GM12878 (cell line): ENCODE measurements at regions not wholly inside any gene's neighbourhood (a gene's known extent, or its start where the extent isn't known, plus 50 kb on each side); places are given as distances from the start of the nearest gene placed in this dataset.

Source experiments
- ATAC-seq: fragments of 200-7000 bp; cut with Tn5 transposase; 3 replicates; pipeline ENCODE4 v1.9.1; 2020; ENCODE audit warnings: mild to moderate bottlenecking, moderate library complexity
- BruUV-seq: library from RNA; stranded (reverse); fragments of 400-500 nt; replicated peaks from 2 replicates; lab custom pipeline; 2021; lab: Mats Ljungman, UMichigan
- CTCF ChIA-PET: fragments of 300-600 bp; sonication (Branson Sonifier 250); formaldehyde crosslinking; extraction: SDS; loops from one replicate; lab custom pipeline; 2021; ENCODE audit warnings: inconsistent platforms; lab: Yijun Ruan, JAX
- POLR2A ChIA-PET: fragments of 350-600 bp; formaldehyde crosslinking; extraction: SDS; loops from one replicate; lab custom pipeline; 2021; ENCODE audit warnings: inconsistent platforms; lab: Charles Lee
- RAD21 ChIA-PET: fragments of 300-600 bp; sonication (Branson Sonifier 250); formaldehyde crosslinking; loops from one replicate; lab custom pipeline; 2023; ENCODE audit warnings: antibody characterized with exemption; ENCODE audit not compliant: unreplicated experiment; lab: Charles Lee
- SMC1A ChIA-PET: fragments of 300-600 bp; sonication (Branson Sonifier 250); formaldehyde crosslinking; loops from one replicate; lab custom pipeline; 2023; ENCODE audit not compliant: unreplicated experiment, uncharacterized antibody; lab: Charles Lee
- DNase-seq: peaks from one replicate; pipeline ENCODE4 v3.0.0-alpha.2; 2011; ENCODE audit warnings: low read depth, low spot score
- FAIRE-seq: peaks from 3 replicates; lab custom pipeline; 2011; peaks lifted over from hg19 to GRCh38; lab: Jason Lieb, UNC
- H2AFZ ChIP-seq: 2 replicates; pipeline ENCODE4 v1.6.0; 2011; ENCODE audit warnings: low read depth, low read length, control low read depth; ENCODE audit not compliant: control insufficient read depth
- H3K27ac ChIP-seq: 2 replicates; pipeline ENCODE4 v1.5.1; 2011; ENCODE audit warnings: control low read depth; ENCODE audit not compliant: control insufficient read depth, insufficient read depth
- H3K27me3 ChIP-seq, 2 experiments: replicated peaks in 1 of 2; 2 replicates each; pipeline versions ENCODE4 v1.6.0 to v1.6.1; 2011; ENCODE audit warnings: low read length in 1 of 2; ENCODE audit not compliant: control insufficient read depth in 2 of 2, insufficient read depth in 2 of 2
- H3K36me3 ChIP-seq, 2 experiments: 2 replicates each; pipeline ENCODE4 v1.5.1; 2011; ENCODE audit warnings: low read length in 1 of 2; ENCODE audit not compliant: control insufficient read depth in 2 of 2, insufficient read depth in 2 of 2
- H3K4me1 ChIP-seq: 2 replicates; pipeline ENCODE4 v1.6.1; 2011; ENCODE audit warnings: mild to moderate bottlenecking, low read length, moderate library complexity, mixed read lengths; ENCODE audit not compliant: control insufficient read depth, insufficient read depth
- H3K4me2 ChIP-seq: 2 replicates; pipeline ENCODE4 v1.6.0; 2011; ENCODE audit warnings: control low read depth; ENCODE audit not compliant: control insufficient read depth, insufficient read depth
- H3K4me3 ChIP-seq: fragments of 200-600 bp; sonication (generic); 2 replicates; pipeline ENCODE4 v1.5.1; 2016
- H3K79me2 ChIP-seq: 2 replicates; pipeline ENCODE4 v1.6.0; 2011; ENCODE audit warnings: low read length; ENCODE audit not compliant: control insufficient read depth, insufficient read depth
- H3K9ac ChIP-seq: 2 replicates; pipeline ENCODE4 v1.8.0; 2011; ENCODE audit warnings: low read length, control low read depth, mixed read lengths; ENCODE audit not compliant: control insufficient read depth, insufficient read depth
- H3K9me3 ChIP-seq: replicated peaks from 3 replicates; pipeline ENCODE4 v1.5.1; 2011; ENCODE audit warnings: mild to moderate bottlenecking, low read length; ENCODE audit not compliant: control insufficient read depth, insufficient read depth
- H4K20me1 ChIP-seq: 2 replicates; pipeline ENCODE4 v1.6.0; 2011; ENCODE audit not compliant: control insufficient read depth, insufficient read depth
- BCL3 ChIP-seq: IDR thresholded peaks from 2 replicates; pipeline ENCODE4 v1.6.1; 2011; ENCODE audit warnings: borderline replicate concordance, low read depth, mild to moderate bottlenecking, moderate library complexity, low read length; ENCODE audit not compliant: insufficient read depth, poor library complexity, severe bottlenecking
- CREM ChIP-seq: IDR thresholded peaks from 2 replicates; pipeline ENCODE4 v1.6.1; 2014; ENCODE audit warnings: antibody characterized with exemption, low read depth
- FOS ChIP-seq: IDR thresholded peaks from 3 replicates; pipeline ENCODE4 v1.6.1; 2011; ENCODE audit warnings: borderline replicate concordance; ENCODE audit not compliant: insufficient read length; ENCODE audit errors: extremely low read depth
- MEF2A ChIP-seq: IDR thresholded peaks from 2 replicates; pipeline ENCODE4 v1.6.1; 2011; ENCODE audit warnings: low read depth, mild to moderate bottlenecking, low read length, moderate library complexity; ENCODE audit not compliant: insufficient read depth
- NFYA ChIP-seq: IDR thresholded peaks from 2 replicates; pipeline ENCODE4 v1.6.1; 2011; ENCODE audit warnings: low read depth, mild to moderate bottlenecking, low read length, improper control_type of control experiment, borderline replicate concordance
- PML ChIP-seq: IDR thresholded peaks from 2 replicates; pipeline ENCODE4 v1.6.1; 2012; ENCODE audit warnings: low read length, inconsistent platforms
- RFX5 ChIP-seq: IDR thresholded peaks from 2 replicates; pipeline ENCODE4 v1.6.1; 2011; ENCODE audit warnings: low read depth, low read length, improper control_type of control experiment
- TCF3 ChIP-seq: IDR thresholded peaks from 2 replicates; pipeline ENCODE4 v1.6.1; 2012; ENCODE audit warnings: low read depth, mild to moderate bottlenecking, low read length, borderline replicate concordance; ENCODE audit not compliant: insufficient read depth
- ZBED1 ChIP-seq: IDR thresholded peaks from 2 replicates; pipeline ENCODE4 v1.6.1; 2016; ENCODE audit warnings: borderline replicate concordance
- ZNF207 ChIP-seq: fragments of 450-650 bp; IDR thresholded peaks from 2 replicates; pipeline ENCODE4 v1.6.1; 2014; ENCODE audit warnings: antibody characterized with exemption, mild to moderate bottlenecking, borderline replicate concordance
- ZNF24 ChIP-seq: fragments of 450-650 bp; IDR thresholded peaks from 2 replicates; pipeline ENCODE4 v1.6.1; 2017; ENCODE audit warnings: antibody characterized with exemption, mild to moderate bottlenecking
- ZNF592 ChIP-seq: fragments of 450-650 bp; IDR thresholded peaks from 2 replicates; pipeline ENCODE4 v1.6.1; 2017; ENCODE audit warnings: mild to moderate bottlenecking, moderate library complexity
- ZZZ3 ChIP-seq: IDR thresholded peaks from 2 replicates; pipeline ENCODE4 v1.6.1; 2011; ENCODE audit warnings: low read depth; ENCODE audit not compliant: control insufficient read depth, insufficient read length
- in situ Hi-C: fragments of 300-500 bp; cut with MboI; formaldehyde crosslinking; loops from 9 replicates; pipeline ENCODE4 v1.14.3; 2018; ENCODE audit warnings: mixed read lengths
- intact Hi-C: fragments of 100-400 bp; cut with micrococcal nuclease; formaldehyde crosslinking; loops from one replicate; pipeline ENCODE4 v1.14.2; 2022; ENCODE audit not compliant: unreplicated experiment

- SMC1A ChIA-PET = no interaction called here
- Histone ChIP-seq H3K79me2 (no peaks in the 10 kb centered on the region), H4K20me1 (no peaks in the 10 kb centered on the region), H3K4me2 (no peak overlapping the region), H3K27ac (no peak overlapping the region), H3K4me3 (no peak overlapping the region), H3K9me3 (no peaks in the 10 kb centered on the region), H2AFZ (no peak overlapping the region), H3K36me3 (no peaks in the 10 kb centered on the region), H3K27me3 (no peaks in the 10 kb centered on the region), H3K4me1 (no peaks in the 10 kb centered on the region), H3K9ac (no peak overlapping the region)
- POLR2A ChIA-PET = no interaction called here
- FAIRE-seq (no peak), ATAC-seq (no peak), DNase-seq (no peak)
- CTCF ChIA-PET = interaction anchor here (1.2 kb wide), 1 partner anchor 9 kb away, joined by 5 read pairs; no protein-coding TSS in a partner anchor
- in situ Hi-C loops (no loop called here), intact Hi-C loops (no loop called here)
- RAD21 ChIA-PET = no interaction called here
- TF ChIP-seq TCF3 = no peak
- no peak for TF ChIP-seq BCL3
- no peak for TF ChIP-seq ZNF24
- no peak for TF ChIP-seq PML
- no peak for TF ChIP-seq RFX5
- BruUV-seq = no TSS peak
Observed at GRCh38 chr3:94665922-94666321, 603.1 kb downstream of the NSUN3 start.

- FAIRE-seq (no peak), ATAC-seq (no peak), DNase-seq (no peak)
- H3K4me1 ChIP-seq = no peaks in the 10 kb centered on the region
- BruUV-seq = no TSS peak
- no peak overlapping the region for H2AFZ ChIP-seq
- no peaks in the 10 kb centered on the region for H3K9me3 ChIP-seq
- H3K27ac ChIP-seq = no peak overlapping the region
- no peak overlapping the region for H3K4me2 ChIP-seq
- no peak overlapping the region for H3K4me3 ChIP-seq
- POLR2A ChIA-PET = no interaction called here
- intact Hi-C loops (no loop called here), in situ Hi-C loops (no loop called here)
- H3K9ac ChIP-seq = no peak overlapping the region
- H3K27me3 ChIP-seq = no peaks in the 10 kb centered on the region
- CTCF ChIA-PET = no interaction called here
- RAD21 ChIA-PET = no interaction called here
- no peaks in the 10 kb centered on the region for H3K36me3 ChIP-seq
- H4K20me1 ChIP-seq = no peaks in the 10 kb centered on the region
- no peaks in the 10 kb centered on the region for H3K79me2 ChIP-seq
- SMC1A ChIA-PET = no interaction called here
- TF ChIP-seq ZNF592 = no peak
- TF ChIP-seq MEF2A = no peak
- TF ChIP-seq ZZZ3 = no peak
- TF ChIP-seq ZBED1 = no peak
- no peak for TF ChIP-seq ZNF207
- TF ChIP-seq NFYA = no peak
- TF ChIP-seq FOS = no peak
- no peak for TF ChIP-seq CREM
Observed at GRCh38 chr3:94671078-94671477, 608.2 kb downstream of the NSUN3 start.
